CD4-positive, alpha-beta memory T cell (primary cell): ENCODE measurements at regions not wholly inside any gene's neighbourhood (a gene's known extent, or its start where the extent isn't known, plus 50 kb on each side); places are given as distances from the start of the nearest gene placed in this dataset.
"Not testable (repeated sequence)": the region's sequence is repeated elsewhere in the genome, so short reads cannot be mapped to it uniquely, and the experiment has no call there.

ENCODE experiments used
- CTCF ChIA-PET: fragments of 350-600 bp; sonication (Branson Sonifier 250); formaldehyde crosslinking; loops from one replicate; lab custom pipeline; 2021; ENCODE audit warnings: inconsistent platforms; ENCODE audit not compliant: partially characterized antibody; lab: Charles Lee
- POLR2A ChIA-PET: fragments of 350-600 bp; sonication (Branson Sonifier 250); formaldehyde crosslinking; loops from one replicate; lab custom pipeline; 2021; ENCODE audit not compliant: partially characterized antibody; lab: Charles Lee
- DNase-seq, 5 donors: peaks; one replicate each; pipeline versions ENCODE4 v3.0.0 to v3.0.0-alpha.2; 2020 to 2022; ENCODE audit warnings: mixed read lengths in 1 of 5
- H3K27ac ChIP-seq: one replicate; pipeline ENCODE4 v1.7.0; 2013; ENCODE audit warnings: low read depth, low read length
- H3K27me3 ChIP-seq: 2 replicates; pipeline ENCODE4 v1.7.0; 2013; ENCODE audit warnings: mild to moderate bottlenecking, low read length, moderate library complexity; ENCODE audit not compliant: insufficient read depth
- H3K36me3 ChIP-seq: 2 replicates; pipeline ENCODE4 v1.7.0; 2013; ENCODE audit warnings: mild to moderate bottlenecking, low read length, moderate library complexity; ENCODE audit not compliant: insufficient read depth
- H3K4me1 ChIP-seq: 2 replicates; pipeline ENCODE4 v1.7.0; 2013; ENCODE audit warnings: mild to moderate bottlenecking, low read length, moderate library complexity; ENCODE audit not compliant: insufficient read depth
- H3K4me3 ChIP-seq, 2 donors: one replicate each; pipeline ENCODE4 v1.7.0; 2013; ENCODE audit warnings: low read length in 2 of 2, mild to moderate bottlenecking in 1 of 2
- H3K9me3 ChIP-seq, 2 donors: one replicate each; pipeline ENCODE4 v1.7.0; 2013; ENCODE audit warnings: low read length in 2 of 2, control low read depth in 1 of 2; ENCODE audit not compliant: control insufficient read depth in 1 of 2
- H3K27ac Mint-ChIP-seq, 7 donors: one replicate each; pipeline ENCODE4 v1.8.0; 2020 to 2021; ENCODE audit warnings: mixed read lengths in 7 of 7, mild to moderate bottlenecking in 6 of 7, inconsistent platforms in 3 of 7, moderate library complexity in 3 of 7
- H3K27me3 Mint-ChIP-seq, 2 donors: one replicate each; pipeline ENCODE4 v1.8.0; 2020 to 2021; ENCODE audit warnings: mixed read lengths in 2 of 2
- H3K36me3 Mint-ChIP-seq, 2 donors: one replicate each; pipeline ENCODE4 v1.8.0; 2020 to 2021; ENCODE audit warnings: mixed read lengths in 2 of 2, inconsistent platforms in 1 of 2, mild to moderate bottlenecking in 1 of 2
- H3K4me1 Mint-ChIP-seq, 4 donors: one replicate each; pipeline ENCODE4 v1.8.0; 2020 to 2021; ENCODE audit warnings: mixed read lengths in 4 of 4, mild to moderate bottlenecking in 1 of 4
- H3K4me3 Mint-ChIP-seq, 8 donors: one replicate each; pipeline ENCODE4 v1.8.0; 2020 to 2021; ENCODE audit warnings: mixed read lengths in 8 of 8, mild to moderate bottlenecking in 7 of 8, moderate library complexity in 6 of 8, inconsistent platforms in 3 of 8
- H3K9me3 Mint-ChIP-seq, 8 donors: one replicate each; pipeline ENCODE4 v1.8.0; 2020 to 2021; ENCODE audit warnings: mixed read lengths in 8 of 8, mild to moderate bottlenecking in 5 of 8, inconsistent platforms in 3 of 8, moderate library complexity in 1 of 8
- intact Hi-C: fragments of 100-400 bp; cut with micrococcal nuclease; formaldehyde crosslinking; loops from one replicate; pipeline ENCODE4 v1.15.1; 2023

DNA sequence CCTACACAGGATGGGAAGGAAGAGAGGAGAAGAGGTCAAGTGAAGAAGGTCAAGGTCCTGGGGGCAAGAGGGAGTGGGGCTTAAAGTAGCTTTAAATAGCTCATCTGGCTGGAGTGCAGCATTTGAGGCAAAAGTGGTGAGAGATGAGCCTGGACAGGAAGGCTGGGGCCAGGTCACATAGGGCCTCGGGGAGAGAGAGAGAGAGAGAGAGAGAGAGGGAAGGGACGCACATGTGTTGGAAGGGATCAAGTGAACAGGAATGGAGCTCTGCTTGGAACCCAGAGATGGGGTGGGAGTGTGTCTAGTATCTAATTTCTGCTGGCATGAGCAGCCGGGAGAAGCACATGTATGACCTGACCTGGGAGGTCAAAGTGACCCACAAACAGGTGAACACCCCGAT, 407.5 kb downstream of the MED13L start:
- CTCF ChIA-PET, result interaction anchor here (1.3 to 1.6 kb wide), 2 partner anchors 13 to 48 kb away, joined by 4 read pairs; no protein-coding TSS in a partner anchor
- no peaks in the 10 kb centered on the region for H3K4me1 Mint-ChIP-seq
- POLR2A ChIA-PET, result no interaction called here

GRCh38 chr12:115869604-115870003, 407.9 kb downstream of the MED13L start:
- H3K9me3 Mint-ChIP-seq, result peaks cover 0 to 7% (median under 1%) of the 10 kb centered on the region in 8 donors
- no peaks in the 10 kb centered on the region for H3K27me3 ChIP-seq
- ChIA-PET CTCF (interaction anchor here (1.3 to 1.6 kb wide), 2 partner anchors 13 to 48 kb away, joined by 4 read pairs; no protein-coding TSS in a partner anchor), POLR2A (no interaction called here)
- no peak overlapping the region for H3K27ac ChIP-seq
- no peaks in the 10 kb centered on the region for H3K4me1 ChIP-seq
- no peaks in the 10 kb centered on the region for H3K36me3 Mint-ChIP-seq
- H3K36me3 ChIP-seq, result no peaks in the 10 kb centered on the region
- intact Hi-C loops, result no loop called here
- no peak overlapping the region for H3K27ac Mint-ChIP-seq
- H3K9me3 ChIP-seq, result no peaks in the 10 kb centered on the region
- peaks cover 17 to 21% of the 10 kb centered on the region in 2 donors for H3K27me3 Mint-ChIP-seq
- H3K4me3 ChIP-seq, result no peak overlapping the region
- H3K4me3 Mint-ChIP-seq, result no peak overlapping the region
- DNase-seq, result no peak
- no peaks in the 10 kb centered on the region for H3K4me1 Mint-ChIP-seq

More for the DNA sequence above, 407.5 kb downstream of the MED13L start:
- no peak overlapping the region for H3K4me3 Mint-ChIP-seq
- Histone ChIP-seq H3K27me3 (no peaks in the 10 kb centered on the region), H3K27ac (no peak overlapping the region), H3K36me3 (no peaks in the 10 kb centered on the region), H3K9me3 (no peaks in the 10 kb centered on the region), H3K4me3 (no peak overlapping the region), H3K4me1 (no peaks in the 10 kb centered on the region)
- peaks cover 0 to 7% (median 2%) of the 10 kb centered on the region in 8 donors for H3K9me3 Mint-ChIP-seq
- peaks cover 17 to 22% of the 10 kb centered on the region in 2 donors for H3K27me3 Mint-ChIP-seq
- no peak overlapping the region for H3K27ac Mint-ChIP-seq
- no peak for DNase-seq
- no peaks in the 10 kb centered on the region for H3K36me3 Mint-ChIP-seq
- intact Hi-C loops, result no loop called here

DNA sequence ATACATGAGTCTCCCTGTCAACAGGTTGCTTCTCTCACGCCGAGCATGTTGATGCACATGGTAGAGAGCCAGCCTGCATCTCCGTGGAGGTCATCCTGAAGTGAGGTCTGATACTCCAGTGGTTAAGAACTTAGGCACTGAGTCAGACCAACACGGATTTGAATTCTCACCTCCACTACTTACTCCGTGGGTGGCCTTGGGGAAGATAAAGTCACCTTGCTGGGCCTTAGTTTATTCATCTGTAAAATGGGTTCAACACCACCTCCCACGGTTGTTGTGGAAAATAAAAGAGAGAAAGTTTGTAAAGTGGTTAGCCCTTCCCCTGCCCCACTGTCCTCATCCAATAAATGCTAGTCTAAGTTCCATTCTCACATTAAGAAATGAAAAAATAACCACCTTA, 408.9 kb downstream of the MED13L start:
- Histone ChIP-seq H3K4me3 (no peak overlapping the region), H3K27ac (no peak overlapping the region), H3K27me3 (no peaks in the 10 kb centered on the region), H3K36me3 (no peaks in the 10 kb centered on the region), H3K4me1 (no peaks in the 10 kb centered on the region), H3K9me3 (no peaks in the 10 kb centered on the region)
- intact Hi-C loops, result no loop called here
- Mint-ChIP-seq H3K4me1 (no peaks in the 10 kb centered on the region), H3K36me3 (no peaks in the 10 kb centered on the region), H3K27ac (no peak overlapping the region), H3K9me3 (peaks cover 0 to 7% (median 0%) of the 10 kb centered on the region in 8 donors), H3K4me3 (no peak overlapping the region), H3K27me3 (peaks cover 16 to 18% of the 10 kb centered on the region in 2 donors)
- DNase-seq, result no peak
- POLR2A ChIA-PET, result no interaction called here
- CTCF ChIA-PET, result interaction anchor here (1.3 to 1.6 kb wide), 2 partner anchors 12 to 49 kb away, joined by 4 read pairs; no protein-coding TSS in a partner anchor

DNA sequence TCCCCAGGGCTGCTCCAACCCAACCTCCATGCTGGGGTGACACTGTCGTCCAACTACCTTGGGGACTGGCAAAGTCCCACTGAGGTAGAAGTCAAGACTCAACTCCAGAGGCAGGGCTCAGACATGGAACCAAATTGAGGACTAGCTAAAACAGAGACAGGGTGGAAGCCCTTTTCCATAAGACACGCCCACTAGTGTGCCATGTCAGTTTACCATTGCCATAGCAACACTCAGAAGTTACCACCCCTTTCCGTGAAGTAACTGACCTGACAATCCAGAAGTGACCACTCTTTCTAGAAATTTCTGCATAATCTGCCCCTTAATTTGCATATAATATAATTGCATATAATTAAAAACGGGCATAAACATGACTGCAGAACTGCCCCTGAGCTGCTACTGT, 409.6 kb downstream of the MED13L start:
- H3K27me3 ChIP-seq, result no peaks in the 10 kb centered on the region
- no peak for DNase-seq
- Mint-ChIP-seq H3K36me3 (no peaks in the 10 kb centered on the region), H3K4me3 (no peak overlapping the region), H3K27ac (no peak overlapping the region), H3K27me3 (peaks cover 16% of the 10 kb centered on the region in 2 donors), H3K4me1 (no peaks in the 10 kb centered on the region), H3K9me3 (peaks cover 0 to 7% (median 0%) of the 10 kb centered on the region in 8 donors)
- no peak overlapping the region for H3K4me3 ChIP-seq
- H3K27ac ChIP-seq, result no peak overlapping the region
- no peaks in the 10 kb centered on the region for H3K4me1 ChIP-seq
- CTCF ChIA-PET, result no interaction called here
- POLR2A ChIA-PET, result no interaction called here
- intact Hi-C loops, result no loop called here
- H3K9me3 ChIP-seq, result no peaks in the 10 kb centered on the region
- no peaks in the 10 kb centered on the region for H3K36me3 ChIP-seq

DNA sequence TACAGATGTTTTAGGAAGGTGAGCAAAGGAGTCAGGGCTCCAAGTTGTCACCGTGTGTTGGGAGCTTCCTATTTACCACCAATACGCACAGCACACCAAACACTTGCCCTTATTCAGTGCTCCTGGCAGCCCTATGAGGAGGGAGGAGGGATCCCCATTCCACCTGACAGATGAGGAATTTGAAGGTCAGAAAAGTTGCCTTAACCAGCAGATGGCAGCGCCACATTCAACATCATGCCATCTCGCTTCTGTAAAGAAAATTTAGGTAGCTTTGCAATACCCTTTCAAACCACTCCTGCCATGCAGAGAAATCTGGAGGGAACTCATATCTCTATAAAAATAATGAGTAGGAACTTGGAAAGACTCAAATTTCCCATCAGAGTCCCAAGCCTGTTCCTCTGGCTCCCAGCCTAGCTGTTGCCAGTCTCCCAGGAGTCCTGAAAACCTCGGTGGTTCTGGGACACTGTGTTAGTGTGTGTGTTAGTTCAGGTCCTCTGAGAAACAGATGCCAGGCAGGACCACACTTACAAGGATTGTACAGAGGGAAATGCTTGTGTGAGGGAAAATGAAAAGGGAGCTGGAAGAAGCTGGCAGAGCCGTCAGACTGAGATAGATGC, 410.5 kb downstream of the MED13L start:
- Mint-ChIP-seq H3K9me3 (peaks cover 0 to 7% (median 0%) of the 10 kb centered on the region in 8 donors), H3K4me1 (no peaks in the 10 kb centered on the region), H3K27ac (peak overlapping the region in 1 of 7 donors; percentile 9), H3K36me3 (no peaks in the 10 kb centered on the region), H3K4me3 (no peak overlapping the region), H3K27me3 (peaks cover 15 to 16% of the 10 kb centered on the region in 2 donors)
- CTCF ChIA-PET, result no interaction called here
- H3K27me3 ChIP-seq, result no peaks in the 10 kb centered on the region
- no peak overlapping the region for H3K27ac ChIP-seq
- intact Hi-C loops, result no loop called here
- no peaks in the 10 kb centered on the region for H3K9me3 ChIP-seq
- POLR2A ChIA-PET, result no interaction called here
- no peaks in the 10 kb centered on the region for H3K4me1 ChIP-seq
- no peak for DNase-seq
- no peaks in the 10 kb centered on the region for H3K36me3 ChIP-seq
- H3K4me3 ChIP-seq, result no peak overlapping the region

- H3K4me3 Mint-ChIP-seq, H3K27ac Mint-ChIP-seq, H3K4me1 ChIP-seq, H3K9me3 Mint-ChIP-seq, H3K36me3 ChIP-seq, H3K4me1 Mint-ChIP-seq, H3K27me3 ChIP-seq, POLR2A ChIA-PET, DNase-seq, CTCF ChIA-PET, H3K4me3 ChIP-seq, H3K9me3 ChIP-seq, H3K27ac ChIP-seq, intact Hi-C loops, H3K36me3 Mint-ChIP-seq: not testable (repeated sequence)
- peaks cover 15 to 19% of the 10 kb centered on the region in 2 donors for H3K27me3 Mint-ChIP-seq
Measured at GRCh38 chr12:115866281-115866680, 411.2 kb downstream of the MED13L start.

- H3K4me3 Mint-ChIP-seq, result no peak overlapping the region
- Histone ChIP-seq H3K27me3 (no peaks in the 10 kb centered on the region), H3K36me3 (no peaks in the 10 kb centered on the region), H3K9me3 (no peaks in the 10 kb centered on the region), H3K4me1 (no peaks in the 10 kb centered on the region), H3K27ac (no peak overlapping the region), H3K4me3 (no peak overlapping the region)
- CTCF ChIA-PET, result no interaction called here
- H3K36me3 Mint-ChIP-seq, result no peaks in the 10 kb centered on the region
- POLR2A ChIA-PET, result no interaction called here
- intact Hi-C loops, result no loop called here
- no peak overlapping the region for H3K27ac Mint-ChIP-seq
- DNase-seq, result no peak
- peaks cover 10 to 19% of the 10 kb centered on the region in 2 donors for H3K27me3 Mint-ChIP-seq
- peaks cover 0 to 7% (median 0%) of the 10 kb centered on the region in 8 donors for H3K9me3 Mint-ChIP-seq
- H3K4me1 Mint-ChIP-seq, result no peaks in the 10 kb centered on the region
Measured at GRCh38 chr12:115864396-115864795, 413.1 kb downstream of the MED13L start.
